ENCODE measurements at regions not wholly inside any gene's neighbourhood (a gene's known extent, or its start where the extent isn't known, plus 50 kb on each side); places are given as distances from the start of the nearest gene placed in this dataset.

GRCh38 chr5:87868792-87869191 lies 399.9 kb downstream of the TMEM161B start:
- DNase-seq = no peak

GRCh38 chr5:87867281-87867680 lies 401.4 kb downstream of the TMEM161B start:
- DNase-seq = no peak

DNA sequence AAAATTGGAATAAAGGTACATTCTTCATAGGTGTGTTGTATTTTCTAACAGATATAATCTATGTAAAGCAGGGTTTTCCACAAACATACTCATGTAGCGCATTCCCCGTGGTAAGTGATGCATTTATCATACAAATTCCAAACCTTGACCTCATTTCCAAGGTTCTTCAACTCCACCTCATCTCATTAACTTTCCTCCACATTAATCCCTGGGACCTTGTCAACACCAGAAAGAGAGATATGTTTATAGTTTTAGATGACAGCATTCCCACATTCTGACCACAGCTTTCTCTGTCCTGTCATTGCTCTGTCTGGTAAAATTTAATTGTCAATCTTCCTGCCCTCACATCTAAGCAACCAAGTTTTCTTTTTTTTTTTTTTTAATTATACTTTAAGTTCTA lies 415.1 kb downstream of the TMEM161B start:
- DNase-seq = no peak

- no peak for DNase-seq
Observed at GRCh38 chr5:87851603-87852002, 417.0 kb downstream of the TMEM161B start.

DNA sequence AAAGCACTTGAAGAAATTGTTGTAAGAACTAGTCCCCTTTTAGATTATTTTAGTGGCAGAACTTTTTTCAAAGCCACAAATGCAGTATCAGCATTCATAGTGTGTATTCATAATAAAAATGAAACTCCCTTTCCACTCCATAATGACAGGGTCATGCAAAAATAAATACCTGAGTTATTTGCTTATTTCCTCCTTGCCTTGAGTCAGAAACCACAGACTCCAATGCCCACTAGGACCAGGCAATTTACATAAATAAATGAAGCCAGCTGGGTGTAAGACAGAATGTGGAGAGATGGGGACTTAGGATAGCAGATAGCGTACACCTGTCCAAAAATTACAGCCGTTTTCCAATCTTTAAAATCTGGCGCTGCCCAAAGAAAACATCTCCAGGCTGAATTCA lies 417.8 kb downstream of the TMEM161B start:
- no peak for DNase-seq

- DNase-seq = no peak
Observed at GRCh38 chr5:87845734-87846133, 422.9 kb downstream of the TMEM161B start.

GRCh38 chr5:87844866-87845265 lies 423.8 kb downstream of the TMEM161B start:
- no peak for DNase-seq

GRCh38 chr5:87844449-87844848 lies 424.2 kb downstream of the TMEM161B start:
- no peak for DNase-seq

DNA sequence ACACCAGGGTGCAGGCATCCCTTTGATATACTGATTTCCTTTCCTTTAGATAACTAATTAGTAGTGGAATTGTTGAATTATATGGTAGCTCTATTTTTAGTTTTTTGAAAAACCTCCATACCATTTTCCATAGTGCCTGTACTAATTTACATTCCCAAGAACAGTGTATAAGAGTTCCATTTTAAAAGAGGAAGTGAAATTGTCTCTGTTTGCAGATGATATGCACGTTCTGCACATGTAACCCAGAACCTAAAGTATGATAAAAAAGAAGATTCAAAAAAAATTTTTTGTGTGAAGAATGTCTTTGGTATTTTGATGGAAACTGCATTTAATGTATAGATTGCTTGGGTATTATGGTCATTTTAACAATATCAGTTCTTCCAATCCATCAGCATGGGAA lies 424.0 kb upstream of the CCNH start:
- DNase-seq = no peak

GRCh38 chr5:87831499-87831898 lies 418.8 kb upstream of the CCNH start:
- no peak for DNase-seq

GRCh38 chr5:87829217-87829551 lies 416.5 kb upstream of the CCNH start:
- no peak for DNase-seq

DNA sequence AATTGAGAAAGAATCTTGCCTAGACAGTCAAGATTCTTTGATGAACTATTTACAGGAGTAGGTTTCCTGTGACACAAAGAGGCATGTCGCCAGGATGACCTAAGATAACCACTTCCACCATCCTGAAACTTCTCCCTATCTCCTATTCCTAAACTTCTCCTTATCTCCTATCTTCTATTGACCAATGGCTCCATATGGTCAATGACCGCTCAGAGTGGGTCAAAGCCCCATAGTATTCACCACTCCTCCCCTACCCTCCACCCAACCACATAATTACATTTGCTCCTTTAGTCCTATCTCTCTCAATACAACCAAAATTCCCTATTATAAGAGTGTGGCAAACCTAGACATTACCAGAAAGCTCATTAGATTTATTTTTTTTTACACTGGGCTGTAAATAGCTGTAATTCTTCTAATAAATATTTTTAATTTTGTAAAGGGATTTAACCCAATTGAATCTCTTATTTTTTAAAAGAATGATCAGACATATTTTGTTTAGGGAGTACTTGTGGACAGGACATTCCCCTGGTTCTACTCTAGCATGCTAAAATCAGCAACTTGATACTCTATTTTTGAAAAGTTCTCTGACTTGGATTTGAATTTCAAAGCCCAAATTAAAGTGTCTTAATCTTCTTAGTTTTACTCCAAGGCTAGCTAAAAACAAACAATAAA lies 416.0 kb upstream of the CCNH start:
- DNase-seq = no peak

DNA sequence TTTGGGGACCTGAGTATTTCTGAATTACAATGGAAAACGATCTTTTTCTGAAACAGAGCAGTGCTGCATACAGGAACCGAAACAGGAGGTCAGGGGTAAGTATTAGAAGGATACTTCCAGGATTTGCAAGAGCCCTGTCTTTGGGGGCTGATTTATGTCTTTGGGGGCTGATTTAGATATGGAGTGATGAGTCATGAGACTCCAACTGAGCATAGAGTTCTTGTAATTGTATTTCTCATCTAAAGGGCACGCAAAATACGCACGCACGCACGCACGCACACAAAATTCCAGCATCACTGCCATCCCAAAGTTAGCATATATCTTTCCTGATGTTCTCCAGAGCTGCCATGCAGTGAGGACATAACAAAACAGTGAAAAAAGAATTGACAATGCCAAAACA lies 414.8 kb upstream of the CCNH start:
- no peak for DNase-seq

DNA sequence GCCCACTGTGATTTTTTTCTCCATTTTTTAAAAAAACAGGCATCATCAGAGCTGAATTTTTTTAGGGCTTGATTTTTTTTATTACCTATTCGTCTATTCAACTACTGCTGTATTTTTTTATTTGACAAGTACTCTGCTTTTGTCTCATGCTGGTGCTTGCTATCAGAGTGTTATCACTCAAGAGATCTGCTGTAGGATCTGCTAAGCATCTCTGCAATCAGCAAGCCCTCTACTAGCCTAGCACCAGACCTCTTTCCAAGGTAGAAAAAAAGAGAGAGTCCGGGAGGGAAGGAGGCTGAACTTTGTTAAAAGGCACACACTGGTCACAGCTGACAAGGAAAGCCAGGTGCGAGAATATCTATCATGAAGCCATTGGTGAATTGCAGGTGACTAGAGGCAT lies 413.8 kb upstream of the CCNH start:
- no peak for DNase-seq

DNA sequence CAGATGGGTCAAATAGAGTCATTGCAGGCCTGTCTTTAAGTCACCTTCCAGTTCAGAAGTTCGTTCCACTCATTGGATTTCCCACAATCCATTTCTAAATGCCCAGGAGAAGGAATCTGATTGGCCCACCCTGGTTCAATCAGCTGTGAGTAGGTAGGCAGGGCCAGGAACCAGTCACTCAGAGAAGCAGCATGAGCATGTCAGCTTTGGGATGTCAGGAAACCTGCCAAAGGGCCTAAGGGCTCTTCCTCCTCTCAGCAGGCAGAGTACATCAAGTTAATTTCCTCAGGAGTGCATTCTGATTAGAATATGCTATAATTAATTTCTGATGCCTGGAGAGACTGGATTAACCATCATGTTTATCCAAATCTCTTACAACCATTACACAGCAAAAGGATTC lies 412.9 kb upstream of the CCNH start:
- DNase-seq = no peak

DNA sequence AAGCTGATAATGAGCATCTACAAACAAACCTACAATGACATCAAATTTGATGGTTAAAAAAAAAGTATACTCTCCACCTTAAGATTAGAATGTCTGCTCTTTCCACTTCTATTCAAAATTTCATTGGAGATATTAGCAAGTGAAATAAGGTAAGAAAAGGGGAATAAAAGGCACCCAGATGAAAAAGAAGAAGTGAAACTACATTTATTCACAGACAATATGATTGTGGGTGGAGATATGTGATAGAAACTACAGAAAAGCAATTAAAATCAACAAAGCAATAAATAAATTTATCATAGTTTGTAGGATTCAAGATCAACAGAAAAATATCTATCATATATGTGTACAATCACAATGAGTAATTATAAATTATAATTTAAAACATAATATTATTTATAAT lies 395.1 kb upstream of the CCNH start:
- no peak for DNase-seq

DNA sequence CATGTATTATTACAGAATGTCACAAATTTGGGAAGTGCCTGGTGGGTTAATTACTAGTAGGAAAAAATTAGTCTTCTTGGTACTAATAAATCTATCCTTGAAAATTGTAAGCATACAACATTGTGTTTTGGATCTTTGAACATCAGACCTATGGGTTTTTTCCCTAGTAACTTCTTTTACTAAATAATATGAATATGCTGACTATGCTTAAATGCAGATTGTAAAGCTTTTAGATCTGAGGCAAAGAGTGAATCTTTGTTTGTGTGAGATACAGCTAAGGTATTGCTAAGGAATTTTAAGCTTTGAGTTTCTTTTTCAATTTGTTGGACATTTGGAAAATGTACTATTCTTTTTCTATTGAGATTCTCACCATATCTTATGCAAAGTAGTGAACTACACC lies 390.6 kb upstream of the CCNH start:
- DNase-seq = no peak

DNA sequence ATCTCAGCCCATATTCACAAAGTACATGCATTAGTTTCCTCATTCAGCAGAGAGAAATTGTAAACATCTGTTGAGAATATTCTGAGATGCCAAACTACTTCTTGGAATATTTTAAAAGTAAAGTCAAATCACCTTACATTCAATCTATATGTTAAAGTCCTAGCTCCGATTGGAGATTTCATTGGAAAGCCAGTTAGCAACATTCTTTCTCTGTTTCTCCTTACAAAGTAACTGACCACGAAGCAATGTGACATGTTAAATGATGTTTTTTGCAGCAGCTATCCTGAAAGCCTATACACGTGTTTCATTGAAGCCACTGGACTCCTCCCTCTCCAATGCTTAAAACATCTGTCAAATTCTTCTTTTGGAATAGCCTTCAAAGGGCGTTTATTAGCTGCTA lies 379.1 kb upstream of the CCNH start:
- DNase-seq = no peak

- DNase-seq = no peak
Observed at GRCh38 chr5:87788416-87788815, 375.7 kb upstream of the CCNH start.

DNA sequence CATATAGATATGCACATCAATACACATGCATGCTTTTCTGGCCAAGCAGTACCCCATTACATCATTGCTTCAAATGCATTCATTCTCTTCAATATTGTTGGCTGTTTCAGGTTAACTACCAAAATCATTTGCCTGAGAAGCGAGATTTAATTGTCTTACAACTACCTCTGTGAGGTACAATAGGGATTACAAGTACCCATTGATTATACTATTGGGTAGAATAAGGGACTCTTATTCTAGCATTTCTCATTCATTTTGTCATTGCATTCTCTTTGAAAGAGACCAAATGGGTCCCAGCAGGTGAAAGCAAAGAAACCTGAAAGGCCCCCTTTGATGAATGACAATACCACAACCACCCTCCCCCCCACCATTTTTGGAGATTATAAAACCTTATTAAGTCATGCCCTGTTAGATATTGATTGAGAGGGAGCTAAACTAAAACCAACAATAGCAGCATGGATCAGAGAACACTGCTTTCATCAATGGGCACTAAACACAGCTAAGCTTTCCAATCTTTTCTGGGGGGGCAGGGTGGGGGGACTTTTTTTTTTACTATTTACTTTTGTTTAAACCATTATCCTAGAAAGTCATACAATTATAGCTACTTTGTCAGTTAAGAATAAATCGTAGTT lies 375.0 kb upstream of the CCNH start:
- DNase-seq = no peak

GRCh38 chr5:87787086-87787485 lies 374.4 kb upstream of the CCNH start:
- no peak for DNase-seq

GRCh38 chr5:87786471-87786870 lies 373.7 kb upstream of the CCNH start:
- DNase-seq = no peak

DNA sequence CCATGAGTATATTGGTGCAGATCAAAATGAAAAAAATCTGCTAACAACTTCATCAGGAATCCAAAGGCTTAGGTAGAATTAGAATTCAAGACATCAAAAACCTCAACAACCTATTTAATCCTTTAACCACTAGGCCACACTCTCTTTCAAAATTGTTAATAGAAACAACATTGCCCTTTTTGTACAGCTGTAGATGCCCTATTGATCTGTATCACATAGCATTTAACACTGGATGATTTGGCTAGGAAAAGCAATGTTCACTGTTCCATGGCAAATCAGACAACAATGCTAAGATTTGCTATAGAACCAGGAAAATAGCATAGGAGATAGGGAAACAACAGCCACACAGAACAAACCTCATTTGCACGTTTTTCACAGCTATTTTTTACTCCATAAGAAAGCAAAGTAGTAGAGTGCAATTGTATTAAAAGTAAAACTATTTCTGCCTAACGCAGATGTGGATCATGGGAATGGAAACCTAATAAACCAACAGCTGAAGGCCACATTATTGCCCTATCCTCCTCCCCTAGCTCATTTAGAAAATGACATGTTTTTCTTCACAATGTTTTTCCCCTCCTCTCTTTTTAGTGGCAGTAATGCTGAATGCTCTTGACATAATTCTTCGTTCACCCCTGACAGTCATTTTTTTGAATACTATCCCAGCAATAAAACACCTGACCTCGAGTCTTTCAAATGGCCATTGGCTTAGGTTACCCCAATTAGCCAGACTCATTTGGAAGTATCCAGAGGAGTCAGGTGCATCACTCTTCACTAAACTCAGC lies 373.0 kb upstream of the CCNH start:
- DNase-seq = no peak

DNA sequence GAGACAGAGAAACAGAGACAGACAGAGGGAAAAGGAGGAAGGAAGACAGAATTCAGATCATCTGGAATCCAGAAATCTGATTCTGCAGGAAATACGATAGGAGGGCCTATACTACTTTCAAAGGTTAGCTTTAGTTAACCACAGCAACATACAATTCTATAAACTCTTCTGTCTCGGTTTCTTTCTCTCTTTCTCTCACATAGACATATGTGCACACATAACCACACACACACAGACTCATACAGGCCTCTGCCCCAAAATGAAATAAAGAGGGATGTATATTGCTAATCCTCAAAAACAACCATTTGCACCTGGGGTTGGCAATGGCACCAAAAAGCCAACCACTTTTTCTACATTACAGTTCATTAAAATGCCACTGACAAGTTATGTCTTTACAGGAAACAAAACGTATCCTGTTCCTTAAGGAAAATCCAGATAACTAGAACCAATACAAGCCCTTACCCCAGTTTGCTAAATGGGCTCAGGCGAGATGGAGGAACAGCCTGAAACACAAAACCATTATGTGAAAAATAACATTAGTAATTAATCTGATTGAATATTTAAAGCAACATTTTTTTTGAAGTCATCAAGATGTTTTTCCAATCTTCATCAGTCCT lies 372.3 kb upstream of the CCNH start:
- no peak for DNase-seq
